GM12873 (cell line): ENCODE measurements at regions not wholly inside any gene's neighbourhood (a gene's known extent, or its start where the extent isn't known, plus 50 kb on each side); places are given as distances from the start of the nearest gene placed in this dataset.

Experiments used
- TF ChIP-seq, protein P1 (sequence below): IDR thresholded peaks from 2 replicates; pipeline ENCODE4 v1.5.1; 2012; ENCODE audit warnings: low read depth, mild to moderate bottlenecking, moderate library complexity, low read length, control low read depth; ENCODE audit not compliant: insufficient read depth; ENCODE audit errors: missing control alignments

- TF ChIP-seq, protein P1, sequence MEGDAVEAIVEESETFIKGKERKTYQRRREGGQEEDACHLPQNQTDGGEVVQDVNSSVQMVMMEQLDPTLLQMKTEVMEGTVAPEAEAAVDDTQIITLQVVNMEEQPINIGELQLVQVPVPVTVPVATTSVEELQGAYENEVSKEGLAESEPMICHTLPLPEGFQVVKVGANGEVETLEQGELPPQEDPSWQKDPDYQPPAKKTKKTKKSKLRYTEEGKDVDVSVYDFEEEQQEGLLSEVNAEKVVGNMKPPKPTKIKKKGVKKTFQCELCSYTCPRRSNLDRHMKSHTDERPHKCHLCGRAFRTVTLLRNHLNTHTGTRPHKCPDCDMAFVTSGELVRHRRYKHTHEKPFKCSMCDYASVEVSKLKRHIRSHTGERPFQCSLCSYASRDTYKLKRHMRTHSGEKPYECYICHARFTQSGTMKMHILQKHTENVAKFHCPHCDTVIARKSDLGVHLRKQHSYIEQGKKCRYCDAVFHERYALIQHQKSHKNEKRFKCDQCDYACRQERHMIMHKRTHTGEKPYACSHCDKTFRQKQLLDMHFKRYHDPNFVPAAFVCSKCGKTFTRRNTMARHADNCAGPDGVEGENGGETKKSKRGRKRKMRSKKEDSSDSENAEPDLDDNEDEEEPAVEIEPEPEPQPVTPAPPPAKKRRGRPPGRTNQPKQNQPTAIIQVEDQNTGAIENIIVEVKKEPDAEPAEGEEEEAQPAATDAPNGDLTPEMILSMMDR: no peak
Observed at GRCh38 chr9:515665-516064, 301.0 kb downstream of the DOCK8 start.

- TF ChIP-seq, protein P1: no peak
Observed at GRCh38 chr9:517993-518392, 303.3 kb downstream of the DOCK8 start.

GRCh38 chr9:518540-518939 lies 303.9 kb downstream of the DOCK8 start:
- TF ChIP-seq, protein P1: no peak

- TF ChIP-seq, protein P1: no peak
Observed at GRCh38 chr9:519579-519978, 304.9 kb downstream of the DOCK8 start.

DNA sequence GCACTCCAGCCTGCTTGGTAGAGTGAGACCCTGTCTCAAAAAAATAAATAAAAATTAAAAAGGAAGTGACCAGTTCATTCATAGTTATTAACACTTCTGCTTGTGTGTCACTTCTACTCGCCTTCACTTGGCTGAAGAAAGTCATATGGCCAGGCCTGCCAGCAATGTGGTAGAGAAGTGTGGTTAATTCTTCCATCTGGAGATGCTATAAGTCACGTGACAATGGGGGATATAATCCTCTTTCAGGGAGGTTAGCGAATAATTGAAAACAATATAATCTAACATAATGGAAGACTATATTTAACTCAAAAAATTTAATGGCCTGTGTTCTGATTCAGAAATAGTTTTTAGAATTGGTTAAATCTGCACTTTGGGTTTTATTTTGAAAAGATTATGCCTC lies 305.6 kb downstream of the DOCK8 start:
- TF ChIP-seq, protein P1: no peak

DNA sequence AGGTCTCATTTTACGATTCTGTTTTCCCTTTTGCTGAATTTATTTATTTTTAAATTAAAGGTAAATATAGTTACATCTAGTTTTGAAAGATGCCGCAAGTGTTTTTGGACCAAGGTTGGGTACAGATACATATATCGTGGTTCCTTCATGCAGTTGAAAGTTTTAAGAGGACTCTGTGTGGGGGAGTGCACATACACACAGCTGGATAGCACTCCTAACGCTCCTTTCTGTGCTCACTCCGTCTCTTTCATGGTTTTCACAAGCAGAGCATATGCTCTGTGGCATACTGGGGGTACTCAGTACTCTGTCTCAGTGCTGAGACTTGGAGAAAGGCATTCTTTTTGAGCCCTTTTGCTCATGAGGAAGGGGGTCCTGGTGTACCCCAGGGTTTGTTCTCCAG lies 307.5 kb downstream of the DOCK8 start:
- TF ChIP-seq, protein P1: no peak

DNA sequence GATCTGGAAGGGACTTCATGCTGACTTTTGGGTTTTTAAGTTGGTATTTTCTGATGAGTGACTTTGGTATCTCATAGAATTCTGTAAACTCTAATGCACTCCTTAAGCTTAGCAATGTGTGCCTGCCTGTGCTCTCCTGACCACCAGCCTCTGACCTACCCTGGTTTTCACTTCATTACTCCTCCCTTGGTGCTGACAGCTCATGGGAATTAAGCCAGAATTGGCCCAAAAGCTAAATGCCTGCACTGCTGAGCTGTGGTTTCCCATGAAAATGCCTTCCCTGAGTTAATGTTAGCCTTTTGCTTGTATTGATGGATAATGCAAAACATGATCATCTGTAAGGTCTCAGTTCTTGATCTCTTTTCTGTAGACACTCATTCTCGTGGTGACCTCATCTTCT lies 308.0 kb downstream of the DOCK8 start:
- TF ChIP-seq, protein P1: no peak
